HG02884 (cell line): ENCODE measurements at regions not wholly inside any gene's neighbourhood (a gene's known extent, or its start where the extent isn't known, plus 50 kb on each side); places are given as distances from the start of the nearest gene placed in this dataset.

Experiments
- ATAC-seq: cut with Tn5 transposase; IDR thresholded peaks from one replicate; pipeline ENCODE4 v1.9.1; 2021; ENCODE audit warnings: mild to moderate bottlenecking, moderate library complexity; ENCODE audit not compliant: unreplicated experiment

DNA sequence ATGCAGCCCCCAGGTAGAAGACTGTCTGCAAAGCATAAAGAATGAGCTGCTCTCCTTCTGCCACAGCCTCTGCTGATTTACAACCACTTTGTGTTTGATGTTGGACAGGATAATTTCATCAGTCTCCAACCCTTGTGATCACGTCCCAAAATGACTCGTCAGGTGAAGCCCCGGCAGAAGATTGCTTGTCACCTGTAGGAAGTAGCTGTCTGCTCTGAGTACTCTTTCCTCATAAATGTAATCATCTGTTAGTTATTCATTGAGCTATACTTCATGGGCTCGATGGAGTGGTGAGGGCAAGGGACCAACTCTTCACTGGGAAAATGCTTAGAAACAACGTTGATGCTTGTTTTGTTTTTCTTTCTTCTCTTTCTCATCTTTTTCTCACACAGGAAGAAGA is 290.9 kb upstream of the SP8 start:
- no peak for ATAC-seq

DNA sequence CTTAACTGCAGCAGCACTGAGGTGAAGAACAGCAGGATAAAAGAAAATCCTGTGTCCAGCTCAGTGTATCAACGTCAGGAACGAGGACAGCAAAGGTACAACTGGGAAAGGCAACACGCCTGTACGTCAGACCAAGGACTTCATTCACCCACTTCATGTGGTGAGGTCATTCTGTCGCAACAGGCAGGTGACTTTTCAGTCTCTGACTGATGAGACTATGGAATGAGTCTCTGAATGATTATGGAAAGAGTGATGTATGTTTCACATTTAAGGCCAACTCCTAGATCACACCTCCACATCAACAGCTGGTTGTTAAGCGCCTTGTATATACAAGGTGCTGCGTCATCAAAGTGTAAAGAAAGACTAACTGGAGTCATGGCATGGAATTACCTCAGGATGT is 297.6 kb upstream of the SP8 start:
- ATAC-seq, result no peak

DNA sequence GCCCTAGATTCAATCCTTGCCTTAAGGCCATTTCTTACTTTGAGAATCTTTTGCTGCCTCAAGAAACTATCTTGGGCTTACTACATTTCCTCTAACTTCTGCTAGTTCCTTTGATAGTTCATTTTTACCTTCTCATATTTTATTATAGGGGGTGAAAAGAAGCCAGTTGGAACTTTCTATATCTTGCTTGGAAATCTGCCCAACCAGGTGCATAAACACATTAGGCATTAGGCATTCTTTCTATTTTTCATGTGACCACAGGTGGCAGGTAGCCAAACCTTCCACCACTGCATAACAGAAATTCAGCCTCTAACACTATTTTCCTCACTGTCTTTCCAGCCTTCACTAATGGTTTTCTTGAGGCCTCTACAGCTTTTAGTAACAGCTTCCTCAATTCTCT is 300.0 kb upstream of the SP8 start:
- no peak for ATAC-seq

DNA sequence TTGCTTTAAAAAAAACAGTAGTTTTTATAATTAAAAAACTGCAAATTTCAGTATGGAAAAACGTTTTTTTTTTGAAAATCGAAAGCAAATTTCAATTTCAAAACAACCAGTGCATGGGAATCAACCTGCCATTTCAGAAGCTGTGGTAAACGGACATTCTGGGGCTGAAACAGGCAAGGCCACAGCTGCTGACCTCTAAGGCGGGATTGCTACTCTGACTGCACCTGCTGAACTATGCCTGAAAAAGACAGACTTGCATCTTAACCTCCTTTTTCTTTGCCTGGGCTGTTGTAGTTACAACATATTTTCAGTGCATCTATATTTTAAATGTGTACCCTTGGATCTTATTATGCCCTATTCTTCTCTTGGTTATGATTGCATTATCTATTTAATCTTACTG is 303.0 kb upstream of the SP8 start:
- ATAC-seq, result no peak

DNA sequence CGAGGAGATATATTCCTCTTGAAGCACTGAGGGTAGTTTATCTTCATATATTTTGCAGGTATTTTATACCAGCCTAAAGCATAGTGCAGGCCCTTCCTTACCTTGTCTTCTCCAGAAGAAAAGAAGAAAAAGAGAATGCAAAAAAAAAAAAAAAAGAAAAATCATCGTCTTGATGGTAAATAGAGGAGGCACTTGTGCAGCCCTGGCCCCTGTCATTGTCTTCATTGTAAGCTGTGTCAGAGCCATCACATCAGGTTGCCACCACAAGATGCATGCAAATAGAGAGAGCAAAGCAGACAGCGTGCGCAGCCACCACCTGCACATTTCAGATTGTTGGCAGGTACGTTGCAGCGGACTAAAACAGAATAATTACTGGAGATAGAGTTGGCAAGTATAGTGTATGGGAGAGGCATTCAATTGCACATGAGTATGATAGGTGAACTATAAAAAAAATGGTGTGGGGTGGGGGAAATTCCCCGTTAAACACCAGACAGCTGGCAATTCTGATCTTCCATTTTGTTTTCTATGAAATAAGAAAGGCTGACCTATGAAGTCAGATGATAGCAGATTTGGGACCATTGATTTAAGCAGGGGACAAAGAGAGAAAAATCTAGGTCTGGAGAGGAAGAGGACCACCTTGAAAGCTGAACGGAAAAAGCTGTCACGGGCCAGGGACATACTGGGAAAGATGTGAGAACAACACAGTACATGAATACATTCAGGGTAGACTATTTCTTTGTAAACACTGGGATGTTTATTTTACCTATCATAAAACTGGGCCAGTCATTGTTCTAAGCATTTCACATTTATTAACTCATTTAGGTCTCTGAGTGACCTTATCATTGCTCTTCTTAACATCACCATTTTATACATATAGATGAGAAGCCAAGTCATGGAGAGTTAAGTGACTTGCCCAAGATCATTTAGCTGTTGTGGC is 306.3 kb upstream of the SP8 start:
- ATAC-seq, result no peak

DNA sequence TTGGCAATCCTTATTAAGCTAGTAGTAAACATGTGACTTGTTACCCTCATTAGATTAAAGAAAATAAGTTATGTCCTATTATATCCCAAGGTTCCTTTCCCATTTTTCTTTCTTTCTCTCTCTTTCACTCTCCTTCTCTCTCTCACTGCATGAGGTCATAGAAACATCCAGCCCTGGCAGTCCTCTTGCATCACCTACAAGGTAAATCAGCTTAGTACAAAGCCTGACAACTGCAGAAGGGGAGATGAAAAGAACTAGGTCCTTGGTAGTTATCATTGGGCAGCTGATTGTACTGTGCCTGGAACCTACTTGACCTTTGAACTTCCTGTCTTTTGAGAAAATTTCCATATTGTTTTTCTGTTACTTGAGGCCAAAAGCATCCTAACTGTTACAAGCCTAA is 307.9 kb upstream of the SP8 start:
- ATAC-seq, result no peak

DNA sequence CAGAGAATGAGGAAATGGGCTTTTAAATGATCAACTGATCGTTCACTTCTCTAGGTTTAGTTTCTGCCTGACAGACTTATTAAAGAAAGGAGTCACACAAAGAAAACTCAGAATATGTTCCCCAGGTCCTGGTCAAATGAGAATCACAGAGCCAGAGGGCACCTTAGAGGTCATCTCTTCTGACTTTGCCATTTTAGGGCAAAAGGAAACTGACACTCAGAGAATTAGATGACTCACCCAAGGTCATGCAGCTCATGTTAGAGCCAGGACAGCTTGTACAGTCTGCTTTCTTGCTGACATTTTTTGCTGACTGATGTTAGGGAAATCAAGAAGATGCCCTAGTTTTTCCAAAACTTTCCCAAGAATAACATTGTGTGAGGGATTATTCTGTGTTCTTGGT is 312.7 kb upstream of the SP8 start:
- no peak for ATAC-seq

DNA sequence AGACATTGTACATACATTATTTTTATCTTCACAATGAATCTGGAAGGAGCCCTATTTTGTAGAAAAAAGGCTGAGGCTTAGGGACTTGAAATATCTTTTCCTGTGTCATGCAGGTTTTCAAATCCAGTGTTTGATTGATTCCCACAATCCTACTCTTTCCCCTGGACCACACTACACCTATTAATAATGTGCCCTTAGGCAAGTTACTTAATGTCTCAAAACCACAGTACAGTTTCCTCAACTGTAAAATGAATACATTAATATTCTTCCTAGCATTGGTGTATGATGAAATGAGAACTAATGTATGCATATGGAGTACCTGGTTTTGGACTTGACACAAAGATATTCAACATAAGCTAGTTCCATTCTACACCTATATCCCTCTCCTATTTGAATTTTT is 313.3 kb upstream of the SP8 start:
- ATAC-seq, result no peak

DNA sequence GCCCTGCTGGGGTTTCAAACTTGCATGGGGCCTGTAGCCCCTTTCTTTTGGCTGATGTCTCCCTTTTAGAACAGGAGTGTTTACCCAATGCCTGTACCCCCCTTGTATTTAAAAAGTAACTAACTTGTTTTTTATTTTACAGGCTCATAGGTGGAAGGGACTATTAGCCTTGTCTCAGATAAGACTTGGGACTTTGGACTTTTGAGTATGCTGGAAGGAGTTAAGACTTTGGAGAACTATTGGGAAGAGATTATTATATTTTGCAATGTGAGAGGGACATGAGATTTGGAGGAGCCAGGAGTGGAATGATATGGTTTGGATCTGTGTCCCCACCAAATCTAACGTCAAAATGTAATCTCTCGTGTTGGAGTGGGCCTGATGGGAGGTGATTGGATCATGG is 314.9 kb upstream of the SP8 start:
- ATAC-seq, result no peak

DNA sequence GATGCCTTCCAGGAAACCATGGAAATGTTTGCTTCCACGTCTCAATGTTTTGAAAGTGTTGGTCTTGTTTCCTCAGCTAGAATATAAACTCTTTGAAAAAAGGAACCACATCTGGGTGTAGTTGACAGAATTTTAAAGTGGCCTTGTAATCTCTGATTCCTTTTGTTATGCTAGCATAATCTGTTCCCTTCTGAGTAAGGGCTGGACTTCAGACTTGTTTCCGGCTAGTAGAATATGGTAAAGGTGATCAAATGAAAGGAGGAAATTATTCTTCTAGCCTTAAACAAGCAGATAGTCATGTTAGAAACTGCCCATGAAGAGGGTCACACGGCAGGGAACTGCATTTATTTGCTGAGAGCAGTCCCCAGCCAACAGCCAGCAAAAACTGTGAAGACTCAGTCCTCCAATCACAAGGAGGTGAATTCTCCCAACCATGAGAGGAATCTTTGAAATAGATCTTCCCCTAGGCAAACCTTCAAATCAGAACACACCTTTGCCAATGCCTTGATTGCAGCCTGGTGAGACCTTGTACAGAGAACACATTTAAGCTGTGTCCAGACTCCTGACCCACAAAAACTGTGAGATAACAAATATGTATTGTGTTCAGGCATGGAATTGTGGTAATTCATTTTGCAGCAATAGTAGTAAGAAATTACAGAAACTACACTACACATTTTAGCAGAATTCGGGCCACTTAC is 316.9 kb upstream of the SP8 start:
- ATAC-seq, result no peak

DNA sequence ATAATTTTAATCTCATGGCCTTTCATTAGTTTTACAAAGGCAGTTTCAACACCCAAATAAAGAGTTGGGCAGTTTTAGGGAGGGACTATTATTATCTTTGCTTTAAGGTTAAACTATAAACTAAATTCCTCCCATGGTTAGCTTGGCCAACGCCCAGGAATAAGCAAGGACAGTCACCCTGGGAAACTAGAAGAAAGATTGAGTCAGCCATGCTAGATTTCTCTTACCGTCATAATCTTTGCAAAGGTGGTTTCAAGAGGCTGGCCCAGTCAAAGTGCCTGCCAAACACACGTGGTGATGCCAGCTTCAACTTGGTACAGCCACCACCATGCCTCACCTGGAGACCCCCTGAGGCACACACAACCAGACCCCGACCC is 317.4 kb upstream of the SP8 start:
- no peak for ATAC-seq

DNA sequence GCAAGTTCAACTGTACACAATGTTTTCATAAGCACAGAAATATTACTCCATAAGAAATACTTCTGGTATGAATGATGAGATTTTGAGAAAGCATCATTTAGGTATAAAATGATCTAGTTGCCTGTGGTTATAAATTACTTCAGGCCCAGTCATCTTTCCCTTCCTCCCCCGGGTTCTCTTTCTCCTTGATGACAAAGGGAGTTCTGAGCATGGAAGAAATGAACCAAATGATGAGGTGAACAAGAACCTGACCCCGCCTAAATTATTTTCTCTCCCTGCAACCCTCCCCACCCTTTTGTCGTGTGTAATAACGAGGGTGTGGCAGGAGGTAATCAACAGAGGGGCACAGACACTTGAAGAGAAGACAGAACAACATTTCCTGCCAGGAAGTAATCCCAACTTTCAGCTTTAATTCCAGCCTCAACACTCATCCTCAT is 319.6 kb upstream of the SP8 start:
- ATAC-seq, result no peak

DNA sequence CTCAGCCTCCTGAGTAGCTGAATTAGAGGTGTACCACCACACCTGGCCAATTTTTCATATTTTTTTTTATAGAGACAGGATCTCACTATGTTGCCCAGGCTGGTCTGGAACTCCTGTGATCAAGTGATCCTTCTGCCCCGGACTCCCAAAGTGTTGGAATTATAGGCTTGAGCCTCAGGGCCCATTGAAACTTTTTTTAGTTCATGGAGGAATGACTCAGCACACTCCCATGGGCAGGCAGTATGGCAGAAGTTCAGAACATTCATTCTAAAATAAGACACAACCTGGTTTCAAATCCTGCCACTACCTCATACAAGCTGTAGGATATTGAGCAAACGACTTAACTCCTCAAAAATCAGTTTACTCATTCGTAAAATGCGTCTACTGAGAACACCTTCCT is 320.4 kb upstream of the SP8 start:
- ATAC-seq, result no peak

DNA sequence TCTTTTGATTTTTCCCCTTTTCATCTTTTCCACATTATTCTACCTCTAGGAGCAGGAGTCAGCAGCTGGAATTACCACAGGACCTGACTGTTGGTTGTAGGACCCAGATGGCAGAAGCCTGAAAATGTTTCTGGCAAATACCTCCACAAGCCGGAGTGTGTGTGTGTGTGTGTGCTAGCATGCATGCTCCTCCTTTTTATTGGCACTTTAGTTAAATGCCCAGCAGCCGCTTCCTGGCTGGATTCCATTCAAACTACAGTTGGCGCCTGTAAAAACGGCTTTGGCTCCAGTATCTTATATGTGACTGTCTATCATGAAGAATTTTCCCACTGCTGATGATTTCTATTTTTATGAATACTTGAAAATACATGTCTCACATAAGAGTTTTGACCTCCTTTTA is 319.7 kb upstream of the SP4 start:
- no peak for ATAC-seq

DNA sequence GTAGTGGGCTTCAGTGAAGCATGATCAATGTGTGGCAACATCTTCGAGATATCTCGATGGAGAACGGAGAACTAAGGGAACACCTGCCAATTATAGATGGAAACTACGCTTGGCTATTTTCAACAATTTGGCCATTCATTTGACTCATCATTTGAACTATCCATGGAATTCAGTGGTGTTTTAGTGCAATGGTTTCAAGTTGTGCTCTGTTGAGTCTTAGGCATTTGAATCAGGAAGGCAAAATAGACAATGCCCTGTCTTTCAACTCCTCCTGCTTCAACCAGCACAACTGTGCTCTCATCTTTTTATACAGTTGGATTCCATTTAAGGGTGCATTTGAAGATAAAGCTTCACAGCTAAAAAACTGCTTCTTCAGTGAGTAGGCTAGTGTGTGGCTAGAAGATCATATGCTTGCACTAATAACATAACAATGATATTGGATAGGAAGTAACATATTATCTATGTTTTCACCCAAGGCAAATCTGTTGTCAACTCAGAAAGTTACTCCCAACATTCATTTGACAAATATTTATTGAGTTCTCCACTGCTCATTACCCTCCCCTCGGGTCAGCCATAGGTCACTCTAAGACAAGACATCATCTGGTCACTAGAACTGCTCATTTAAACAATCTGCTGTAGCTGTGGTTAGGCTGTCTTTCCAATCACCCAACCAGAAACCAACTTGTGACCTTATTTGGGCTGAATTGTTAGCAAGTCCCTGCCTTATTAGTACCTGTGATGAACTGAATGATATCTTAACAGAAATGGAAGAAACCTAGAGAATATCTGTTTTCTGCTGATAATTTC is 314.1 kb upstream of the SP4 start:
- no peak for ATAC-seq

DNA sequence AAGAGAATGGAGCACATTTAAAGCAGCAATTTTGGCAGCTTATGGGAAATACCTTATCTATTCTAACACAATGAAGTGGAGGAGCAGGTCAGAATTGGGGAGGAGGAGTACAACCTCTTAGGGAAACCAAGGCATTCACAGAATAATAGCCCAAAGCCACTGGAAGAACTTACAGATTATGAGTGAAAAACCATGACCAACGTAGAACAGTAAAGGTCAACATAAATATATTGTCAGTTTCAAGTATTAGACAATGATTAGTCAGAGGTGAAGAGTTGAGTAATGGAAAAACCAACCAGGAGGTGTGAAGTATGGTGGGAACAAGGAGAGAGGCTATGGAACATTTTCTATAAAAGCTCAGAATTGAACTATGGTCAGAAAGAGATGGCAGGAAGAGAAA is 304.3 kb upstream of the SP4 start:
- ATAC-seq, result no peak

DNA sequence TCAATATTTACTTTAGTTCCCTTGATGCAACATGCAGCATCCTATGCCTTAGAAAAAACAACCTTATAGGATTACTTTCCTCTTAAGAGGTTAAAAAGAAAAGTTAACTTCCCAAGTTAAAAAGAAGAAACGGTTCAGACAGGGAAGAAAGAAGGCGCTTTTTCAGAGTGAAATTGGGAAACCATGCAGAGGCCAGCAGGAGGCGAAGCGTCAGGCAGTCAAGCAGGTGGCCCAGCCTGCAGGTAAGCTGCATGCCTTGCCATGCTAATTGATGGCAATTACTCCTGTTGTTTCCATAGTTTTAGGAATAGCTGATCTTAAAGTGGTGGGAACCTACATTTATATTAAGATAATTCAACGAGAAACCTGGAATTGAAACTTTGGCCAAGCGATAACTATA is 302.6 kb upstream of the SP4 start:
- no peak for ATAC-seq

DNA sequence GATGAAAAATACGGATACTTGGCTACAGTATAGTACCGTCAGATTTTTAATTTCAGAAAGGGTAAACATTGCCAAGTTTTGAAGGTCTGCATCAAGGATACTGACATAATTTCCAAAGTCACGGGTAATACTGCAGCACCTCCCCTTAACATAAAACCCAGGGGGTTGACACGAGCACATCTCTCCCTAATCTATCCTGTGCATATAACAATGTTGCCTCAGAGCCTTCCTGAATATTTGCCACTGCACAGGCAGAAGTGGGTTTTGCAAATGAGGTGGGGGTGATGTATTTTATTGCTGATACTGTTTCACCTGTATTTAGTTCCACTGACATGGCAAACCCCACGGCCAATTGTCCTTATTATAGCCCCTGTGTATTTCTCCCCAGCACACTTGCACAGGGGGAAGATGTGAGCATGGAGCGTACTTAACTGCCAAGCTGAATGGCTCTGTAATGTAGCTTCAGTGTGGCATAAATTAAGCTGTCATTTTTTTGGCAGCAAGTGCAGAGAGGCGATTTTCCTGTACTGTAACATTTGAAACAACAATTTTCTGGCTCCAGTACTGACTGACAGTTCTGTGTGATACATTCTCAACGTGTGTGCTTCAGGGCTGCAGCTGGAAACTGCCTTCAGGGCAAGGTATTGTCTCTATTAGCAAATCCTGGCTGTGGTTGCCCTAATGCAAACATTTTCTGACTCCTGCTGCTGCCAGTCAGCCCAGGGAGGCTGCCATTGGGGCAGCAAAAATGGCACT is 299.6 kb upstream of the SP4 start:
- ATAC-seq, result no peak

DNA sequence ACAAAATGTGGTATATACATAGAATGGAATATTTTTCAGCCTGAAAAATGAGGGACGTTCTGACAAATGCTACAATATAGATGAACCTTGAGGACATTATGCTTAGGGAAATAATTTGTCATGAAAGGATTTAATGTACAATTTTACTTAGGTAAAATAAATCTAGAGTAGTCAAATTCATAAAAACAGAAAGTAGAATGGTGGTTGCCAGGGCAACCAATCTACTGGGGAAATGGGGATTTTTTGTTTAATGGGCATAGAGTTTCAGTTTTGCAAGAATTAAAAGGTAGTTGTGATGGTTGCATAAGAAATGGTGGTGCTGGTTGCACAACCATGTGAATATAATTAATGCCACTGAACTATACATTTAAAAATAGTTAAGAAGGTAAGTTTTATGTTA is 296.0 kb upstream of the SP4 start:
- ATAC-seq, result no peak

DNA sequence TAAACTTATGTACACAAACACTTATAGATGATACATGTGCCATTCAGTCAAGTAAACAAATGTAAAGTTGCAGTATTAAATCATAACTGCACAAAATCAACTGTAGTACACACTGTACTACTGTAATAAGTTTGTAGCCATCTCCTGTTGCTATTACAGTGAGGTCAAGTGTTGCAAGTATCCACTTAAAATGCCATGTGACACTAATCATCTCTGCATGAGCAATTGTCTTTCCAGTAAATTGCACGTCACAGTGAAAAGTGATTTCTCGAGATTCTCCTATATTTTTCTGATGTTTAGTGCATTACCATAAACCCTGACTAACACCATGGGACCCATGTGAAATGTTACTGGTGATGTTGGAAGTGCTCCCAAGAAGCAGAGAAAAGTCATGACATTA is 293.3 kb upstream of the SP4 start:
- no peak for ATAC-seq

DNA sequence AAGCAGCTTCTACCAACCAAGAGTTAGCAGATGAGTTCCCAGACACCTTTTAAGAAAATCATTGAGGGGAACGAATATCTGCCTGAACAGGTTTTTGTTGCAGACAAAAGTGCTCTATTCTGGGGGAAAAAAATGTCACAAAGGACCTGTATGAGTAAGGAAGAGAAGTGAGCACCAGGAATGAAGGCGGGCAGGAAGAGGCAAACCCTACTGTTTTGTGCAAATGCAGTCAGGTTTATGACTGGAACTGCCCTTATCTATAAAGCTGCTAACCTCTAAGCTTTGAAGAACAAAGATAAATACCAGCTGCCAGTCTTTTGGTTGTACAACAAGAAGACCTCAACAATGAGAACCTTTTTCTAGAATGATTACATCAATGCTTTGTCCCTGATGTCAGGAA is 292.4 kb upstream of the SP4 start:
- ATAC-seq, result no peak
